H9 (cell line): ENCODE measurements at regions not wholly inside any gene's neighbourhood (a gene's known extent, or its start where the extent isn't known, plus 50 kb on each side); places are given as distances from the start of the nearest gene placed in this dataset.

Source experiments
- DNase-seq: peaks from one replicate; pipeline ENCODE4 v3.0.0-alpha.2; 2017
- H2AFZ ChIP-seq: one replicate; pipeline ENCODE4 v1.6.1; 2013; ENCODE audit warnings: mild to moderate bottlenecking, low read length, control low read depth, moderate library complexity
- H2AK5ac ChIP-seq: 2 replicates; pipeline ENCODE4 v1.6.1; 2013; ENCODE audit warnings: low read length, control low read depth, mixed read lengths; ENCODE audit not compliant: insufficient read length
- H2BK120ac ChIP-seq: one replicate; pipeline ENCODE4 v1.6.1; 2013; ENCODE audit warnings: low read depth, mild to moderate bottlenecking, low read length, control low read depth, inconsistent platforms; ENCODE audit not compliant: poor library complexity, severe bottlenecking
- H2BK12ac ChIP-seq: 2 replicates; pipeline ENCODE4 v1.6.1; 2013; ENCODE audit warnings: low read length, control low read depth, mixed read lengths, low read depth; ENCODE audit not compliant: insufficient read length
- H2BK15ac ChIP-seq: 2 replicates; pipeline ENCODE4 v1.6.1; 2013; ENCODE audit warnings: low read depth, low read length, control low read depth
- H2BK20ac ChIP-seq: one replicate; pipeline ENCODE4 v1.6.1; 2013; ENCODE audit warnings: low read depth, mild to moderate bottlenecking, low read length, control low read depth, inconsistent platforms; ENCODE audit not compliant: poor library complexity, severe bottlenecking
- H2BK5ac ChIP-seq: 2 replicates; pipeline ENCODE4 v1.6.1; 2013; ENCODE audit warnings: low read length, control low read depth, mixed read lengths; ENCODE audit not compliant: insufficient read length
- H3K14ac ChIP-seq: 2 replicates; pipeline ENCODE4 v1.6.1; 2013; ENCODE audit warnings: low read length, control low read depth; ENCODE audit not compliant: insufficient read depth
- H3K18ac ChIP-seq: 2 replicates; pipeline ENCODE4 v1.6.1; 2013; ENCODE audit warnings: low read depth, mild to moderate bottlenecking, mixed read lengths, low read length, control low read depth; ENCODE audit not compliant: insufficient read length
- H3K23ac ChIP-seq: 2 replicates; pipeline ENCODE4 v1.6.1; 2013; ENCODE audit warnings: low read length, control low read depth, mixed read lengths, low read depth; ENCODE audit not compliant: insufficient read length
- H3K23me2 ChIP-seq: 2 replicates; pipeline ENCODE4 v1.6.1; 2013; ENCODE audit warnings: low read depth, mild to moderate bottlenecking, mixed read lengths, low read length, control low read depth; ENCODE audit not compliant: insufficient read length, poor library complexity, severe bottlenecking
- H3K27ac ChIP-seq: 2 replicates; pipeline ENCODE4 v1.5.1; 2013; ENCODE audit warnings: low read length, control low read depth, mixed read lengths, low read depth; ENCODE audit not compliant: insufficient read length
- H3K27me3 ChIP-seq: 2 replicates; pipeline ENCODE4 v1.6.1; 2013; ENCODE audit warnings: low read length, control low read depth, inconsistent platforms; ENCODE audit not compliant: insufficient read depth
- H3K4ac ChIP-seq: 2 replicates; pipeline ENCODE4 v1.6.1; 2013; ENCODE audit warnings: low read depth, mild to moderate bottlenecking, control low read depth, inconsistent platforms, low read length, moderate library complexity
- H3K4me1 ChIP-seq: 2 replicates; pipeline ENCODE4 v1.6.1; 2013; ENCODE audit warnings: low read length, control low read depth, inconsistent platforms; ENCODE audit not compliant: insufficient read depth
- H3K4me2 ChIP-seq: 2 replicates; pipeline ENCODE4 v1.6.1; 2013; ENCODE audit warnings: low read length, control low read depth, mixed read lengths; ENCODE audit not compliant: insufficient read length, insufficient read depth
- H3K56ac ChIP-seq: 2 replicates; pipeline ENCODE4 v1.6.1; 2013; ENCODE audit warnings: low read depth, mild to moderate bottlenecking, mixed read lengths, low read length, control low read depth; ENCODE audit not compliant: insufficient read length
- H3K79me1 ChIP-seq: 2 replicates; pipeline ENCODE4 v1.6.1; 2013; ENCODE audit warnings: low read depth, mild to moderate bottlenecking, moderate library complexity, low read length, control low read depth, inconsistent platforms; ENCODE audit not compliant: insufficient read depth, poor library complexity, severe bottlenecking
- H3K79me2 ChIP-seq: 2 replicates; pipeline ENCODE4 v1.6.1; 2013; ENCODE audit warnings: low read length, control low read depth, inconsistent platforms; ENCODE audit not compliant: insufficient read depth
- H3K9ac ChIP-seq: 2 replicates; pipeline ENCODE4 v1.6.1; 2013; ENCODE audit warnings: low read length, control low read depth, mixed read lengths; ENCODE audit not compliant: insufficient read length; ENCODE audit errors: extremely low read depth
- H3K9me3 ChIP-seq: one replicate; pipeline ENCODE4 v1.6.1; 2013; ENCODE audit warnings: low read depth, low read length, inconsistent platforms; ENCODE audit not compliant: control insufficient read depth
- H3T11ph ChIP-seq: one replicate; pipeline ENCODE4 v1.6.1; 2013; ENCODE audit warnings: mild to moderate bottlenecking, low read length, control low read depth, inconsistent platforms
- H4K20me1 ChIP-seq: one replicate; pipeline ENCODE4 v1.6.1; 2013; ENCODE audit not compliant: control insufficient read depth, insufficient read length, insufficient read depth
- H4K5ac ChIP-seq: 2 replicates; pipeline ENCODE4 v1.6.1; 2013; ENCODE audit warnings: low read depth, mild to moderate bottlenecking, mixed read lengths, low read length, control low read depth; ENCODE audit not compliant: insufficient read length
- H4K8ac ChIP-seq: replicated peaks from 2 replicates; pipeline ENCODE4 v1.6.1; 2013; ENCODE audit warnings: low read length, control low read depth, mixed read lengths, low read depth; ENCODE audit not compliant: insufficient read length
- H4K91ac ChIP-seq: 2 replicates; pipeline ENCODE4 v1.6.1; 2013; ENCODE audit warnings: low read depth, mild to moderate bottlenecking, moderate library complexity, mixed read lengths, low read length, control low read depth; ENCODE audit not compliant: insufficient read length
- H3K27ac Mint-ChIP-seq, 3 experiments: 2 replicates in 2 of 3; 3 replicates in 1 of 3; pipeline ENCODE4 v1.8.0; 2020 to 2021; ENCODE audit warnings: mixed read lengths in 3 of 3, mild to moderate bottlenecking in 1 of 3, moderate library complexity in 1 of 3
- H3K27me3 Mint-ChIP-seq: 2 replicates; pipeline ENCODE4 v1.8.0; 2021; ENCODE audit warnings: low read depth, mild to moderate bottlenecking, moderate library complexity, mixed read lengths
- H3K36me3 Mint-ChIP-seq, 3 experiments: 2 replicates in 2 of 3; 3 replicates in 1 of 3; pipeline ENCODE4 v1.8.0; 2020 to 2021; ENCODE audit warnings: low read depth in 3 of 3, mixed read lengths in 3 of 3; ENCODE audit not compliant: insufficient read depth in 1 of 3
- H3K4me1 Mint-ChIP-seq, 2 experiments: 2 replicates each; pipeline ENCODE4 v1.8.0; 2020; ENCODE audit warnings: mixed read lengths in 2 of 2
- H3K4me3 Mint-ChIP-seq, 2 experiments: 2 replicates in 1 of 2; 3 replicates in 1 of 2; pipeline ENCODE4 v1.8.0; 2020 to 2021; ENCODE audit warnings: mild to moderate bottlenecking in 2 of 2, mixed read lengths in 2 of 2, moderate library complexity in 1 of 2
- H3K9me3 Mint-ChIP-seq, 2 experiments: 2 replicates in 1 of 2; 3 replicates in 1 of 2; pipeline ENCODE4 v1.8.0; 2020; ENCODE audit warnings: mild to moderate bottlenecking in 2 of 2, mixed read lengths in 2 of 2, moderate library complexity in 1 of 2
- WGBS: extraction: QIAGEN DNeasy Blood & Tissue Kit; methylation state at CpG from one replicate; pipeline ENCODE4 v1.1.7; 2013; ENCODE audit warnings: missing lambda C conversion rate, low lambda C conversion rate, mixed read lengths; ENCODE audit not compliant: insufficient read length; ENCODE audit errors: extremely low coverage; 5-methylcytosine and 5-hydroxymethylcytosine counted together
- TF ChIP-seq, protein P1 (sequence below): fragments of 200-600 bp; sonication (generic); conservative IDR thresholded peaks from 3 replicates; pipeline ENCODE4 v1.8.0; 2021; ENCODE audit warnings: antibody characterized with exemption, mild to moderate bottlenecking

- no peaks in the 10 kb centered on the region for H3K23me2 ChIP-seq
- no CpG with 5 or more reads among the region's 9 CpGs for WGBS
- Mint-ChIP-seq H3K9me3 (no peaks in the 10 kb centered on the region), H3K4me3 (no peak overlapping the region), H3K27ac (no peak overlapping the region), H3K36me3 (no peaks in the 10 kb centered on the region), H3K4me1 (peaks cover 28 to 33% of the 10 kb centered on the region in 2 experiments), H3K27me3 (no peaks in the 10 kb centered on the region)
- no peak overlapping the region for H2AFZ ChIP-seq
- H3K14ac ChIP-seq, result no peak overlapping the region
- no peaks in the 10 kb centered on the region for H4K20me1 ChIP-seq
- no peak overlapping the region for H2AK5ac ChIP-seq
- no peak overlapping the region for H2BK12ac ChIP-seq
- H4K91ac ChIP-seq, result no peak overlapping the region
- no peak overlapping the region for H2BK5ac ChIP-seq
- H3T11ph ChIP-seq, result no peak overlapping the region
- no peaks in the 10 kb centered on the region for H3K4me1 ChIP-seq
- no peaks in the 10 kb centered on the region for H3K9me3 ChIP-seq
- no peak overlapping the region for H4K8ac ChIP-seq
- no peaks in the 10 kb centered on the region for H3K79me1 ChIP-seq
- H3K79me2 ChIP-seq, result no peaks in the 10 kb centered on the region
- no peak for DNase-seq
- no peak overlapping the region for H2BK120ac ChIP-seq
- H3K18ac ChIP-seq, result no peak overlapping the region
- H3K4me2 ChIP-seq, result no peak overlapping the region
- TF ChIP-seq, protein P1, sequence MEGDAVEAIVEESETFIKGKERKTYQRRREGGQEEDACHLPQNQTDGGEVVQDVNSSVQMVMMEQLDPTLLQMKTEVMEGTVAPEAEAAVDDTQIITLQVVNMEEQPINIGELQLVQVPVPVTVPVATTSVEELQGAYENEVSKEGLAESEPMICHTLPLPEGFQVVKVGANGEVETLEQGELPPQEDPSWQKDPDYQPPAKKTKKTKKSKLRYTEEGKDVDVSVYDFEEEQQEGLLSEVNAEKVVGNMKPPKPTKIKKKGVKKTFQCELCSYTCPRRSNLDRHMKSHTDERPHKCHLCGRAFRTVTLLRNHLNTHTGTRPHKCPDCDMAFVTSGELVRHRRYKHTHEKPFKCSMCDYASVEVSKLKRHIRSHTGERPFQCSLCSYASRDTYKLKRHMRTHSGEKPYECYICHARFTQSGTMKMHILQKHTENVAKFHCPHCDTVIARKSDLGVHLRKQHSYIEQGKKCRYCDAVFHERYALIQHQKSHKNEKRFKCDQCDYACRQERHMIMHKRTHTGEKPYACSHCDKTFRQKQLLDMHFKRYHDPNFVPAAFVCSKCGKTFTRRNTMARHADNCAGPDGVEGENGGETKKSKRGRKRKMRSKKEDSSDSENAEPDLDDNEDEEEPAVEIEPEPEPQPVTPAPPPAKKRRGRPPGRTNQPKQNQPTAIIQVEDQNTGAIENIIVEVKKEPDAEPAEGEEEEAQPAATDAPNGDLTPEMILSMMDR, result no peak
- H3K27ac ChIP-seq, result no peak overlapping the region
- no peak overlapping the region for H3K4ac ChIP-seq
- no peaks in the 10 kb centered on the region; the same call in 1 of the 2 replicates for H3K27me3 ChIP-seq
- H2BK15ac ChIP-seq, result no peak overlapping the region
- no peak overlapping the region for H4K5ac ChIP-seq
- H3K56ac ChIP-seq, result no peak overlapping the region
- no peak overlapping the region for H2BK20ac ChIP-seq
- no peak overlapping the region for H3K23ac ChIP-seq
- H3K9ac ChIP-seq, result no peak overlapping the region
Measured at GRCh38 chr5:82858151-82859025, 218.8 kb downstream of the TMEM167A start.
